ENCODE measurements at regions not wholly inside any gene's neighbourhood (a gene's known extent, or its start where the extent isn't known, plus 50 kb on each side); places are given as distances from the start of the nearest gene placed in this dataset.
A peak's percentile ranks its signal among the peaks of the same experiment; 100 is the strongest.
"Not testable (repeated sequence)": the region's sequence is repeated elsewhere in the genome, so short reads cannot be mapped to it uniquely, and the experiment has no call there.

DNA sequence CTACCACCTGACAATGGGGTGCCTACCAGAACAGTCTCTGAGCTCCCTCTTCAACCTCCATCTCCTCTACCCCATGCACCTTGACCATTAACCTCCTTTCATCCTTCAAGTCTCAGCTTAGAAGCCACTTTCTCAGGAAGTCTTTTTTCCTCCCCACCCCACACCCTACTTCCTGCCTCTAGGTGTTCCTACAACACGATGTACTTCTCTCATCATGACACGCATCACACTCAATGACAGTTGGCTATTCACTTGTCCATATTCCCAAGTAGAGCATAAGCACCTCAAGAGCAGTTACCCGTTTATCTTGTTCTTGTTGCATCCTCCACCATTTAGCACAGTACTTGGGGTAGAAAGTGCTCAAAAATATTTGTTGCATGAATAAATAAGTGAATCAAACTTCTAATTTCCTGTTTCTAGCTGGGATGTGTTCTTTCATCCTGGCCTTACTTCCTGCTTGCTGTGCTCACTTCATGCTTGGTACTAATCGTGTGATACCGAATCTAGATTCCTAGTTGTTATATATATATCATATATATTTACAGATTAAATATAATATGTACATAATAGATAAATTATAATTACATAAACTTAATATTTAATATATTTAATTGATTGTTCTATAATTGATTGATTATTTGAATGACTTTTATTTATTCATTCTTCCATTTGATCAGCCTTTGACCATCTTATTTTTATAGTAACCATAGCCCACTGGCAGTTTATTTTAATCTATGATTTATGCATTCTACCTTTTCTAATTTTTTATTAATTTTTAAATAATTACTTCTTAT, 177.5 kb upstream of the TMEM45B start:
- no peak for DNase-seq (ENCODE audit: low spot score)

DNA sequence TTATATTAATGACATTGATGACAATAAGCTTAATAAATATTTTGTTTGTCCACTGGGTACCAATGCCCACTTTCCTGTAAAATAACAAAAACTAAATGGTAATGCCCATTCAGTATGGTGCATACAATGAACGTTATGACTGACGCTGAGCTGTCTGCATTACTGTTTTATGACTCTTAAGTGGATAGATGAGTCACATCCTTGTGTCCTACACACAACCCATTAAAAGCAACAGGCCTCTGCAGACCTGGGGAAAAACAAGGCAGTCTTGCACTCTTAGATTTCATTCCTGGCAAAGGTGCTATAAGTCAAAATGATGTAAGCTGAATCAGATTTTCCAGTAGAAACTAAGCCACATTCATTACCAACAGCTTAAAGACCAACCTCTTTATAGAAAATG, 176.3 kb upstream of the TMEM45B start:
- peak; percentile 64 for DNase-seq (ENCODE audit: low spot score)

DNA sequence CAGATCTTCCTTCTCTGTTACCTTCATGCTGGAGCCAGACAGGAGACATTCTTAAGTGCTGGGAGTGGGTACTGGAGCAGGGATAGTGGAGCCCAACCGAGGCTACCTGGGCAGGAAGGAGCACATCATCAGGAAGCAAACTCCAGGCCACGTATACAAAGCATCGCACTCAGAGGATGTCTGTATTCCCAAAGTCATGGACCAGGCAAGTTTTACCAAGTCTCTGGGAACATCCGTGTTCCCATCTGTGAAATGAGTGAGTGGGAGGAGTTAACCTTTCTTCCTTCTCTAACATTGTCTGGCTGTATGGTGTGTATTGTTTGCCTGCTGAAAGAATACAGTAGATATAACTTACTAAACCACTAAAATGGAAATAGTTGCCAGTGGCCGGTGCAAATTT, 175.0 kb upstream of the TMEM45B start:
- no peak for DNase-seq (ENCODE audit: low spot score)

DNA sequence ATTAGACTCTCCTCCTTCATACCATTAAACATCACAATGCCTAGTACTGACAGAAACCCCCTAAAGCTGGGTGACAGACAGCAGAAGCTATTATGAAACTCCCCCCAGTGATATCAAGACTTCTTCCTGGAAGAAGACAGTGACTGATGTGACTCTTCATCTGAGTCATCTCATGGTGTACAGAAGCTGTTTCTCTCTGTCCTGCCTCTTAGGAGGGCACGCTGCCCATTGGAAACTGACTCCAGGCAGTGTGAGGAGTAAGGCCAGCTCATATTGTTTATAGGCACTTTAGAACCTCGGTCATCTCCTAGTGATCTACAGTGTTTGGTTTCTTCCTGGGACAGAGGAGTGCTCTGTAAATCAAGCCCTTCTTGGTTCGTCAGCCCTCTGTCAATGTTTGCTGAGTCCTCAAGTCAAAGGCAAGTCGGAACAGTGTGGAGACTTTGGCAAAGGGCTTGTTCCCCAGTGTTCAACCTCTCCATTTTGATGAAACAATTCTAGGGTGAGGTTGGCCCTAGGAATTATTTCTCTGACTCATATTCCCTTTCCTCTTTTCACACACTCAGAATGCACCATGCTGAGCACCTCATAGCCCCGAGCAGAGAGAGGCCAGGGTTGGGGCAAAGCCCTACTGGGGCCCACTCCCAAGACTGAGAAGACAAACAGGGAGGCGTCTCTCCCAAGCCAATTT, 172.5 kb upstream of the TMEM45B start:
- DNase-seq (ENCODE audit: low spot score): no peak

DNA sequence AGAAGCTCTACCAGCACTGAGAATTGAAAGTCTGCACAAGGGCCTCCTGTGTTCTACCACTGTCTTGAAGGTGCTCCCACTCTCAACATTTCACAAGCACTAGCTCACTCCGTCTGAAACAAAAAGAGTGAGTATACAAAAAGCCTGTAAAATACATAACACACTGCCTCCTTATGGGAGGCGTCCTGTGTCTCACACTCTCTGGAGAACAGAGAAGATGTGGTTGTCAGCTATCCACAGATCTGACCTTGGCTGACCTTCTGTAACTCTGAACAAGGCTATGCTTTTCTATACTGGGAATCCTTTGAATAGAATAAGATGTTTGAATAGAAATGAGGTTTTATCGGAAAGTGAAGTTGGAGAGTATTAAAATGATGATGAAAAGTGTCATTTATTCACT, 171.3 kb upstream of the TMEM45B start:
- no peak for DNase-seq (ENCODE audit: low spot score)

DNA sequence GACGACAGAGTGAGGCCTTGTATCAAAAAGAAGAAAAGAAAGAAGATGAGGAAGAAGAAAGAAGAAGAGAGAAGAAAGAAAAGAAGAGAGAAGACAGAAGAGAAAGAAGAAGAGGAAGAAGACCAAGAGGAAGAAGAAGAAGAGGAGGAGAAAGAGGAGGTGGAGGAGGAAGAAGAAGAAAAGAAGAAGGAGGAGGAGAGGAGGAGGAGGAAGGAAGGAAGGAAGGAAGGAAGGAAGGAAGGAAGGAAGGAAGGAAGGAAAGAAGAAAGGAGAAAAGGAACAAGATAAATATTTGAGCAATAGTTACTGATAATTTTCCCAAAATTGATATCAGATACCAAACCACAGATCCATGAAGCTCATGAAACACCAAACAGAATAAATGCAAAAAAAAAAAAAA, 169.7 kb upstream of the TMEM45B start:
- DNase-seq (ENCODE audit: low spot score): no peak

DNA sequence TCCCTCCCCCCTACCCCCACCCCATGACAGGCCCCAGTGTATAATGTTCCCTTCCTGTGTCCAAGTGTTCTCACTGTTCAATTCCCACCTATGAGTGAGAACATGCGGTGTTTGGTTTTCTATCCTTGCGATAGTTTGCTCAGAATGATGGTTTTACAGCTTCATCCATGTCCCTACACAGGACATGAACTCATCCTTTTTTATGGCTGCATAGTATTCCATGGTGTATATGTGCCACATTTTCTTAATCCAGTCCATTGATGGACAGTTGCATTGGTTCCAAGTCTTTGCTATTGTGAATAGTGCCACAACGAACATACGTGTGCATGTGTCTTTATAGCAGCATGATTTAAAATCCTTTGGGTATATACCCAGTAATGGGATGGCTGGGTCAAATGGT, 165.6 kb upstream of the TMEM45B start:
- DNase-seq (ENCODE audit: low spot score): not testable (repeated sequence)

DNA sequence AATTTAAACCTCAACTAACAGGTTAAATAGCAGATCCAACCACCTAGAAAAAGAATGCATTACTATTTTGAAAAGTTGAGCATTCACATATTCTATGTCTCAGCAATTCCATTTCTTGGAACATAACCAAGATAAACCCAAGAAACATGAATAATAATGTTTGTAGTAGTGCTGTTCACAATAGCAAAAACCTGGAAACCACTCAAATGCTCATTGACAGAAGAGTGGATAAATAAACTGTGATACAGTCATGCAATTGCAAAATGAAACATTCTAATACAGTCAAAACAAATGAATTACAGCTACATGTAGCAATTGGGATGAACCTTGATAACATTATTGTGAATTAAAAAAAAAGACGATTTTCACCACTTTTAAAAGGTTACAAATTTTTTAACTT, 162.8 kb upstream of the TMEM45B start:
- DNase-seq (ENCODE audit: low spot score): no peak

DNA sequence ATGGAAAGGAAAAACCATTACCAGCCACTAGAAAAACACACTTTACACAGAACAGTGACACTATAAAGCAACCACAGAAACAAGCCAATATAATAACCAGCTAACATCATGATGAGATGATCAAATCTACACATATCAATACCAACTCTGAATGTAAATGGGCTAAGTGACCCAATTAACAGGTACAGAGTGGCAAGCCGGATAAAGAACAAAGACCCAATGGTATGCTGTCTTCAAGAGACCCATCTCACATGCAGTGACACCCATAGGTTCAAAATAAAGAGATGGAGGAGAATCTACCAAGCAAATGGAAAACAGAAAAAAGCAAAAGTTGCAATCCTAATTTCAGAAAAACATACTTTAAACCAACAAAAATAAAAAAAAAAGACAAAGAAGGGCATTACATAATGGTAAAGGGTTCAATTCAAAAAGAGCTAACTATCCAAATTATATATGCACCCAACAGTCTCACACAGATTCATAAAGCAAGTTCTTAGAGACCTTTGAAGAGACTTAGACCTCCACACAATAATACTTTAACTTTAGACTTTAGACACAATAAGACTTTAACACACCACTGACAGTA, 160.3 kb upstream of the TMEM45B start:
- DNase-seq (ENCODE audit: low spot score): no peak

DNA sequence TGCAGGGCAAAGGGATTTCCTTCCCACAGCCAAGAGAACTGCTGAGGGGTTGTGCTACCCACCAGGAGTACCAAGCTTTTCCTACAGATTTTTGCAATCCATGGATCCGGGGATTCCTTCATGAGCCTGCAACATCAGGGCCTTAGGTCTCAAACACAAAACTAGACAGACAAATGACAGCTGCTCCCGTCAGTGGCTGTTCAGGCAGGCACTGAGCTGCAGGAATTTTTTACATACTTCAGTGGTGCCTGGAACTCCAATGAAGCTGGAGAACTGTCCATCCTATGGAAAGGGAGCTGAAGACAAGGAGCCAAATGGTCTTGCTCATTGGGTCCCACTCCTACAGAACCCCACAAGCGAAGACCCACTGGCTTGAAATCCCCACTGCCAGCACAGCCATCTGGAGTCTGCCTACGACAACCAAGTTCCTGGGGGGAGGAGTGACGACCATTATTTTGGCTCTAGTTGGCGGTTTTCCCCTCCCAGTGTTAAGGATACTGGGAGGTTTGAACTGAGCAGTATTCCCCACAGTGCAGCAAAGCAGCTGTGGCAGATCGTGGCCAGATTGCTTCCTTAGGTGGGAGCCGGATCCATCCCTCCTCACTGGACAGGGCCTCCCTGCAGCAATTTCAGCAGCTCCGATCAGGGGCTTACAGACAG, 157.7 kb upstream of the TMEM45B start:
- no peak for DNase-seq (ENCODE audit: low spot score)

DNA sequence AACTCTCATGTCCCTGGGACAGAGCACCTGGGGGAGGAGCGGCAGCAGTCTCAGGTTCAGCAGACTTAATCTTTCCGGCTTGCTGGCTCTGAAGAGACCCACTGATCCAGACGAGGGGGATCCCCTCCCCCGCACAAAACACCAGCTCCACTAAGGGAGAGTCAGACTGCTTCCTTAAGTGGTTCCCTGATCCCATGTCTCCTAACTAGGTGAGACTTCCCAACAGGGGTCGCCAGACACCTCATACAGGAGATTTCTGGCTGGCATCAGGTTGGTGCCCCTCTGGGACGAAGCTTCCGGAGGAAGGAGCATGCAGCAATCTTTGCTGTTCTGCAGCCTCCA, 157.2 kb upstream of the TMEM45B start:
- no peak for DNase-seq (ENCODE audit: low spot score)

DNA sequence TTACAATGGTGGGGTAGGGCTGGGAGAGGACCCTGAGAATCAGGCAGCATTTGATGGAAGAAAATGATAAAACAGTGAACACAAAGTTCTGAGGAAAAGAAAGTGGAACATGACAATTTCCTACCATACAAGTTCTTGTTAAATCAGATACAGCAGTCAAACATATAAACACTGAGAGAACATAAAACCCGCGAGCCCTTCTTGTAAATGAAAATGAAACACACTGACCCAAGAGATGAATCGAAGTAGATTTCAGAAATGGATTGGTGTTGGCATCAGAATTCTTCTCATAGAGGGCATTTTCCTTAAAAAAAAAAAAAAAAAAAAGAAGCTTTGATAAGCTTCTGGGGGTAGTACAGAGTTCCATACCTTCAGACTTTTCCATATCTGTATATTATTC, 134.7 kb upstream of the TMEM45B start:
- DNase-seq (ENCODE audit: low spot score): no peak

DNA sequence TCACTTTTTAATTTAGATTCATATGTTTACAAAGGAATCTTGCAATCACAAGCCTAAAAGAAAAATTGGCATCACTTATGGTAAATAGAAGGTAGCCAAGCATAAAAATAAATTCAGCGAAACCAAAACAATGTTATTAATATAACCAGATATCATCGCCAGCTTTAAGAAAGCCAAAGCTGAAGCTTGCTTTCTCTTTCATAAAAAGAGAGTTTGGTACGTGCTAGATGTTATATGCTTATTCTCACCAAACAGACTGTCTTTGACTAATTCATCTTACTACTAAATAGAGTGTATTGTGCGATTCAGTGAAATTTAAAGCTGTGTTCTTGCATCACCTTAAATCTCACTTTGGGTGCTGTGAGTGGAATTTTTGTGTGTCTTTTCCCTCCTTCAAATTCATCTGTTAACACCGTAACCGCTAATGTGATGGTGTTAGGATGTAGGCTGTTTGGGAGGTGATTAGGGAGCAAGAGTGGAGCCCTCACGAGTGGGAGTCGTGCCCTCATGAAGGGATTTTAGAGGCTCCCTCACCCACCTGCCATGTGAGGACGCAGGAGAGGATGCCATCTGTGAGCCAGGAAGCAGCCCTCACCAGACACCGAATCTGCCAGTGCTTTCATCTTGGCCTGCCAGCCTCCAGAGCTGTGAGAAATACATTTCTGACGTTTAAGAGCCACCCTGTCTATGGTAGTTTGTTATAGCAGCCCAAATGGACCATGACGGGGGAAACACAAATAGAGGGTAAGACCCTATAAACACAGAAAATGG, 134.1 kb upstream of the TMEM45B start:
- DNase-seq (ENCODE audit: low spot score): no peak

DNA sequence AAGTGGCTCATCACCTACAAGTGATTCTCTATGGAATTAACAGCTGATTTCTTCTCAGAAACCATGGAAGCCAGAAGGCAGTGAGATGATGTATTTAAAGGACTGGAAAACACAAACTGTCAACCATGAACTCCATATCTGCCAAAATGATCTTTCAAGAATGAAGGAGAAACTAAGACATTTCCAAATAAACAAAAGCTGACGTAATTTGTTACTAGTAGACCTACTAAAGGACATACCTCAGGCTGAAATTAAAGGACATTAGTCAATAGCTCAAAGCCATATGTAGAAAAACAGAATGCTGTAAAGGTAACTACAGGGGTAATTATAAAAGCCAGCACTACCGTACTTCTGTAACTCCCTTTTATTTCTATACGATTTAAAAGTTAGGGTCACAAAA, 129.4 kb upstream of the TMEM45B start:
- DNase-seq (ENCODE audit: low spot score): no peak

DNA sequence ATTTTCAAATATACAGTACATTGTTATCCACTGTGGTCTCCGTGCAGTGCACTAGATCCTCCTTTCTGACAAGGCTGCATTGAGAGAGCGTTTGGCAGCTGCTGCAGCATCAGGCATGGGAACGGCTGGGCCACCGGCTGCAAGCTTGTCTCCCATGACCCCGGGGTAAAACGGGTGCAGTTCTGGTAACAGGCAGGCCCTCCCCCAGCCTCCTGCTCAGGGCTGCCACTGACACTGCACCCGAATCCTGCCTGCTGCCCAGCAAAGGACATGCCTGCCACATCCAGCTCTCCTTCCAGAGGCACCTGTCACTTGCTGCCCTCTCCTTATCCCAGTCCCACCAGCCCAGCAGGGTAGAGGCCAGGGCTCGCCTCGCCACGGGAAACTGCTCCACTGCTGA, 124.5 kb upstream of the TMEM45B start:
- no peak for DNase-seq (ENCODE audit: low spot score)

DNA sequence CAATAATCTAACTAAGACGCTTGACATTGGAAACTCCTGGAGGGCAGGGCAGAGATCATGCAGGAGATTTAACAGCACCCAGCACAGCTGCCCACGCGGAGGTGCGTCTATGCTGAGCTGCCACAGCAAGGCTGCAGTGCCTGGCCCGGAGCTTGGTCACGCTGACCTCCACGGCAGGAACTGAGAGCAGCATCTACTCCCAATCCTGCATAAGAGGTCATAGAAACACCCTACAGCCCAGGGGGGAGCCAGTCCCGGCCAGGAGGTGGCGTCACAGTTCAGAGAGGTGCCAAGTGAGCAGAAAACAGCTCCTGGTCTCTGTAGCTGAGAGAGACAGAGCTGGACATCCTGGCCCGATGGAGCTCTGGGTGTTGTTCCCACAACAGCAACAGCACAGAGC, 121.1 kb upstream of the TMEM45B start:
- DNase-seq (ENCODE audit: low spot score): no peak

DNA sequence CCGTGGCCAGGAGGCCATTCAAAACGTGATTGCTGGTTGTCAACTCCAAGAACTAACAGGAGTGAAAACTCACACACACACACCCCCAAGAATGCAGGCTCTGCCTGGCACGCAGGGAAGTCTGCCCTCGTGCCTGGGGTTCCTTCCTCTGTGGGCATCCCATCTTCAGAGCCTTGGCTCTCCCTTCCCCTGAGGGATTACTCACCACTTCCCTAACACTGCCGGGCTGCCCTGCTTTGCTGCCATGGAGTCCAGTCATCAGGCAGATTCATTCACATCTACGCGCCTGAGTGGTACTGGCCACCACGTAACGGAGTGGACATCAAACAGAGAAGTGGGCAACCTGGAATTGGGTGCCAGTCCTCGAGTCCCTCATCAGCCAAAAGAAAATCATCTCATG, 120.7 kb upstream of the TMEM45B start:
- no peak for DNase-seq (ENCODE audit: low spot score)

DNA sequence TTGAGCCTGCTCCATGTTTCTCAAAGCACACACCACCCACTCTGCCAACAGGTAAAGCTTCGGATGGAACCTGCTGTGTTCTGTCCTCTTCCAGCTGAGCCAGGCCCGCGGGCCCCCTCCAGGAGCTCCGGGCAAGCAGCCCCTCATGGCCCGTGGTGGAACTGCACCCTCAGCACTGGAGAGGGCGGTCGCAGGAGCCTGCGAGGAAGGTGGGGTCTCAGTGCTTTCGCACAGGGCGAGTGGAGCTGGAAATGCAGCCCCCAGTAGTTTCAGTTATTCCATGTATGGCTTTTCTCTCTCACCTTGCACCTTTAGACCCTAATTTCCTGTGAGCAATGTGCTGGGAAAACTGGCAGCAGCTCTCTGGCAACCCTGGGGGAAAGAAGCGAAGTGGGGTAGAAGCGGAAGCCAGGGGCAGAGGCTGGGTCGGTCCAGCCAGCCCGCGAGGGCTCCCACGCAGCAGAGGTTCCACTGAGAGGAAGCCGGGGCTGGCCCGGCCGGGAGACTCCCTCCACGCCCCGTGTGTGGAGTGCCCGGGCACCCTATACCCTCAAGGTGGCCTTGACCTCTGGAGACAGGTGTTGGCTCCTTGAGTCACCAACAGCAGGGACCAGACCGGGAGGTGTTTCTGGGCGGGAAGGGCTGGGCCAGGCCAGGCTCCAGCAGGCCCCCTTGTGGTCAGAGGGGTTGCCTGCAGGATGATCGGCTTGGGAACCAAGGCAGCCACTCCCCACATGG, 119.9 kb upstream of the TMEM45B start:
- DNase-seq (ENCODE audit: low spot score): peak; percentile 31

DNA sequence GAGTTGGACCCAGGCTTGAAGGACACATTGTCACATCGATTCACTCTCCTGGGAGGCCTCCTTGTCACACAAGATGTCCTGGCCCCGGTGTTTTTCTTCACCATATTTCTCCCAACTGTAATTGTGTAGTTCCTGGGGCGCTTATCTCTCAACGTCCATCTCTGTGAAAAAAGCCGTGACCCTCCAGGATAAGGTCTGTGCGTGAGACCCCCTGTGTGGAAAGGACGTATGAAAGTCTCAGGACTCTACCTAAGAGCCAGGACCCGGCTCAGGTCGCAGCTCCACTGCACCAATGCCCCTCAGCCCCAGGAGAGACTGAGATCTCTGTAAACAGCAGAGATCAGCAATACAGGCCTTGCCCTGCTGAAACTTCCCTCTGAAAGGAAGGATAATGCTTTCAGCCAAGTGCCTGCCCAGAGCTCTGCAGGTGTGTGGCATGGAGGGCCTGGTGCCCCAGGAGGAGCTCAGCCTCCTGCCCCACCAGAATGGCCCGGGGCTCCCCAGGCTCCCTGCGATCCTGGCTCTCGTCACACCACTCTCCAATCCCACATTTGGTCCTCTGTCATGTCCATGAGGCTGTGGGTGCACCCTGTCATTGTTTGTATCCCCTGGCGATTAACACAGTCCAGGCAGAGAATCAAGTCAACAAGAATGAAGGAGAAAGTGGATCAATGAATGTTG, 119.2 kb upstream of the TMEM45B start:
- no peak for DNase-seq (ENCODE audit: low spot score)

DNA sequence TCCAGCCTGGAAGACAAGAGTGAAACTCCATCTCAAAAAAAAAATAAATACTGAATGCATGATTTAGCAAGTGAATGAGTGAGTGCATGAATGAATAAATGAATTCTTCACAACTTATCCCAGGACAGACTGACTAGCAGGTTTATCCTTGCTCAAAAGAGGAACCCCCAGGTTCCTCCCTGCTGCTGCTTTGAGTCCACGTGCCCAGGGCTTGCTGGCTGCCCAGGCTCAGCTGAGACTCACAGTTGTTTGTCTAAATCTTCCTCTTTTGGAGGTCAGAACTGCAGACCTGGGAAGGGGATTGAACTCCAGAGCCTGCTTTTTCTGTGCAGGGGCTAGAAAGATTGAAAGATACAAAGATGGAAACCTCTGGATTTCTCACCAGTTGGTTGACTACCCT, 117.4 kb upstream of the TMEM45B start:
- no peak for DNase-seq (ENCODE audit: low spot score)

DNA sequence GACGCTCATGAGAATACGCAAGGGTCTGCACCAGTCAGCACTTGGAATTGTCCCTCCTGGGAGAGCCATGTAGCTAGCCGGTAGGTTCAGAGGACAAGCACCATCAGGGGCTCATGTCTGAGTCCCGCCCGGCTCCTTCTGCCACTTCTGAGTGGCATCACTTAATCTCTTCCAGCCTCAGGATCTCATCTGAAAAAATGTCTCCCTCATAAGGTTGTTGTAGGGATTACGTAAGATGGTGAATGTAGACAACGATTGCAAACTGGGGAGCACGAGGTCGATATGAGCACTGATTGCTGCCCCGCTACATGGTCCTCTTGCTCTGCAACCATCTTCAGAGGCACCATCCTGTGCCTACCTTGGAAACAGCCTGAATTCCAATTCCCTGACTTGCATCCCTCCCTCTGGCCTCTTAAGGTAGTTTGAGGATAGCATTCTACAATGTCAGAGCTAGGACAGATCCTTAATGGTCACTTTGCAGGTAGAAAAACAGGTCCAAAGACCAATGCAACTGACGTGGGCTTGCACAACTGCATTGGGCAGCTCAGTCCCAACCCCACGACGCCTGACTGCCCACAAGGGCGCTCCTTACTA, 115.8 kb upstream of the TMEM45B start:
- no peak for DNase-seq (ENCODE audit: low spot score)

Data from AG08396 (cell line).